SK-N-SH (cell line): ENCODE measurements at regions not wholly inside any gene's neighbourhood (a gene's known extent, or its start where the extent isn't known, plus 50 kb on each side); places are given as distances from the start of the nearest gene placed in this dataset.

Experiments used
- CTCF ChIA-PET: fragments of 300-600, 350-600 bp; formaldehyde crosslinking; extraction: SDS; loops from one replicate; lab custom pipeline; 2021; lab: Yijun Ruan, JAX
- POLR2A ChIA-PET: fragments of 350-600 bp; sonication (Branson Sonifier 250); formaldehyde crosslinking; extraction: SDS; loops from one replicate; lab custom pipeline; 2020; ENCODE audit warnings: antibody characterized with exemption, inconsistent platforms; lab: Yijun Ruan, JAX
- DNase-seq: peaks from one replicate; pipeline ENCODE4 v3.0.0; 2012
- H2AFZ ChIP-seq: fragments of 200-600 bp; sonication (generic); 2 replicates; pipeline ENCODE4 v1.8.1; 2016; ENCODE audit warnings: antibody characterized with exemption, mild to moderate bottlenecking, low read depth
- H3F3A ChIP-seq: fragments of 200-600 bp; sonication (generic); replicated peaks from 2 replicates; pipeline ENCODE3; 2016; ENCODE audit warnings: antibody characterized with exemption, mild to moderate bottlenecking; ENCODE audit not compliant: insufficient read depth
- H3K27ac ChIP-seq, 2 experiments: fragments of 200-500 bp in 1 of 2; fragments of 200-600 bp in 1 of 2; sonication (Bioruptor generic) in 1 of 2; sonication (generic), shearing (Covaris generic) in 1 of 2; 2 replicates each; pipeline versions ENCODE4 v1.5.1 to v1.6.1; 2014 to 2016; ENCODE audit warnings: low read depth in 2 of 2, inconsistent platforms in 1 of 2, low read length in 1 of 2, mild to moderate bottlenecking in 1 of 2, mixed read lengths in 1 of 2
- H3K27me3 ChIP-seq: fragments of 200-600 bp; sonication (generic), shearing (Covaris generic); 2 replicates; pipeline ENCODE4 v1.6.1; 2016; ENCODE audit warnings: mixed run types; ENCODE audit not compliant: insufficient read depth
- H3K36me3 ChIP-seq, 2 experiments: fragments of 200-500 bp in 1 of 2; fragments of 200-600 bp in 1 of 2; sonication (Bioruptor generic) in 1 of 2; sonication (generic) in 1 of 2; replicated peaks in 1 of 2; 2 replicates each; pipeline versions ENCODE3 to v1.5.1; 2014 to 2016; ENCODE audit warnings: low read length in 1 of 2, mild to moderate bottlenecking in 1 of 2; ENCODE audit not compliant: insufficient read depth in 2 of 2, control insufficient read depth in 1 of 2
- H3K4me1 ChIP-seq, 2 experiments: fragments of 200-500 bp in 1 of 2; fragments of 200-600 bp in 1 of 2; sonication (Bioruptor generic) in 1 of 2; sonication (generic), shearing (Covaris generic) in 1 of 2; 2 replicates each; pipeline versions ENCODE4 v1.5.1 to v1.6.1; 2014 to 2016; ENCODE audit warnings: low read depth in 1 of 2, low read length in 1 of 2, mixed run types in 1 of 2; ENCODE audit not compliant: insufficient read depth in 2 of 2, control insufficient read depth in 1 of 2
- H3K4me2 ChIP-seq: fragments of 200-600 bp; sonication (generic), shearing (Covaris generic); 2 replicates; pipeline ENCODE4 v1.6.1; 2017; ENCODE audit warnings: mixed run types
- H3K4me3 ChIP-seq, 2 experiments: fragments of 200-500 bp in 1 of 2; fragments of 200-600 bp in 1 of 2; sonication (Bioruptor generic) in 1 of 2; sonication (generic), shearing (Covaris generic) in 1 of 2; 2 replicates each; pipeline versions ENCODE4 v1.5.1 to v1.8.1; 2014 to 2016; ENCODE audit warnings: low read depth in 2 of 2, inconsistent platforms in 1 of 2, low read length in 1 of 2, mild to moderate bottlenecking in 1 of 2, mixed read lengths in 1 of 2, moderate library complexity in 1 of 2
- H3K79me2 ChIP-seq: fragments of 200-600 bp; sonication (generic); 2 replicates; pipeline ENCODE4 v1.8.1; 2017; ENCODE audit warnings: mild to moderate bottlenecking; ENCODE audit not compliant: insufficient read depth
- H3K9ac ChIP-seq: fragments of 200-600 bp; sonication (generic); 2 replicates; pipeline ENCODE4 v1.6.1; 2017; ENCODE audit warnings: mixed run types
- H3K9me2 ChIP-seq: fragments of 200-600 bp; sonication (generic); 2 replicates; pipeline ENCODE4 v1.6.1; 2017; ENCODE audit warnings: mixed run types
- H3K9me3 ChIP-seq: fragments of 200-600 bp; sonication (generic); 2 replicates; pipeline ENCODE4 v1.6.1; 2017; ENCODE audit warnings: mixed run types, mild to moderate bottlenecking, moderate library complexity
- H4K20me1 ChIP-seq: fragments of 200-600 bp; sonication (generic); 2 replicates; pipeline ENCODE4 v1.6.1; 2017; ENCODE audit warnings: mild to moderate bottlenecking, mixed run types; ENCODE audit not compliant: insufficient read depth
- ELF1 ChIP-seq: IDR thresholded peaks from 2 replicates; pipeline ENCODE4 v1.4.0; 2012
- FOSL2 ChIP-seq: IDR thresholded peaks from 2 replicates; pipeline ENCODE4 v1.4.0; 2012; ENCODE audit warnings: low read depth, mild to moderate bottlenecking, moderate library complexity, borderline replicate concordance
- FOXJ3 ChIP-seq: sonication (generic); formaldehyde crosslinking; IDR thresholded peaks from 2 replicates; pipeline ENCODE4 v1.5.1; 2020; ENCODE audit warnings: mild to moderate bottlenecking, missing genetic modification reagents
- FOXM1 ChIP-seq: IDR thresholded peaks from 2 replicates; pipeline ENCODE4 v1.4.0; 2012; ENCODE audit warnings: low read depth, mild to moderate bottlenecking
- GABPA ChIP-seq: IDR thresholded peaks from 2 replicates; pipeline ENCODE4 v1.4.0; 2012; ENCODE audit warnings: low read depth, mild to moderate bottlenecking
- IRF3 ChIP-seq: fragments of 150-350 bp; IDR thresholded peaks from 2 replicates; pipeline ENCODE4 v1.6.1; 2016; ENCODE audit warnings: mild to moderate bottlenecking, low read depth, low read length
- NFIC ChIP-seq: IDR thresholded peaks from 2 replicates; pipeline ENCODE4 v1.4.0; 2012; ENCODE audit warnings: borderline replicate concordance
- POLR2AphosphoS5 ChIP-seq: IDR thresholded peaks from 2 replicates; pipeline ENCODE4 v1.6.1; 2012; ENCODE audit warnings: low read depth, low read length
- RAD21 ChIP-seq: IDR thresholded peaks from 2 replicates; pipeline ENCODE4 v1.6.1; 2012; ENCODE audit warnings: mild to moderate bottlenecking, low read length
- RXRA ChIP-seq: IDR thresholded peaks from 2 replicates; pipeline ENCODE4 v1.4.0; 2012; ENCODE audit warnings: low read depth, mild to moderate bottlenecking, borderline replicate concordance
- SIN3A ChIP-seq: IDR thresholded peaks from 2 replicates; pipeline ENCODE4 v1.6.1; 2012; ENCODE audit warnings: low read depth, mild to moderate bottlenecking, low read length, moderate library complexity, borderline replicate concordance
- SMC3 ChIP-seq: IDR thresholded peaks from 2 replicates; pipeline ENCODE4 v1.6.1; 2012; ENCODE audit warnings: low read depth, low read length, improper control_type of control experiment
- TCF12 ChIP-seq: IDR thresholded peaks from 2 replicates; pipeline ENCODE4 v1.4.0; 2012
- TEAD4 ChIP-seq: IDR thresholded peaks from 2 replicates; pipeline ENCODE4 v1.4.0; 2012; ENCODE audit warnings: mild to moderate bottlenecking, borderline replicate concordance; ENCODE audit not compliant: insufficient read depth
- USF1 ChIP-seq: IDR thresholded peaks from 2 replicates; pipeline ENCODE4 v1.4.0; 2012; ENCODE audit warnings: low read depth, borderline replicate concordance
- WGBS: methylation state at CpG from one replicate; pipeline ENCODE4 v1.1.6; 2017; ENCODE audit warnings: low lambda C conversion rate; 5-methylcytosine and 5-hydroxymethylcytosine counted together
- TF ChIP-seq, protein P1 (sequence below): IDR thresholded peaks from 2 replicates; pipeline ENCODE4 v1.4.0; 2012; ENCODE audit warnings: low read depth, borderline replicate concordance
- TF ChIP-seq, protein P2 (sequence below): IDR thresholded peaks from 2 replicates; pipeline ENCODE4 v1.4.0; 2012; ENCODE audit warnings: low read depth

DNA sequence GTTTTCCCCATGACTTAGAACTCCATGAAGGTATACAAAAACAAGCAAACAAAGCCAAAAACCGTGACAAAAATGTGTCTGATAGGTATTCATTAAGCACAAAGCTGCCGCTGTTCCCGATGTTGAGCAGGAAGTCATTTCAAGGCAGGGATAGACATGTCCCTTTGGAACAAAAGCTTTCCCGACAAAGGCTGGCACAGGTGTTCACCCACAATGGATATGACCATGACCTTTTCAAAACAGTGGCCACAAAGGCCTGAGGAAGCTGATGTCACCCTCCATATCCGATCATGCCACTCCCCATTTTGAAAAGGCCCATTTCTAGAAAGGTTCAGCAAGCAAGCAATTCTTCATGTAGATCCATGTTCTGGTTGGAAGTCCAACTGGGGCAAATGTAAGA is 279.1 kb downstream of the BTG1 start:
- Histone ChIP-seq H3K9ac (no peak overlapping the region), H3K9me3 (no peaks in the 10 kb centered on the region), H3K27ac (no peak overlapping the region), H3K9me2 (no peaks in the 10 kb centered on the region), H2AFZ (no peak overlapping the region), H4K20me1 (no peaks in the 10 kb centered on the region), H3F3A (no peaks in the 10 kb centered on the region), H3K4me3 (no peak overlapping the region), H3K79me2 (no peaks in the 10 kb centered on the region), H3K4me1 (no peaks in the 10 kb centered on the region), H3K4me2 (no peak overlapping the region), H3K36me3 (no peaks in the 10 kb centered on the region), H3K27me3 (no peaks in the 10 kb centered on the region)
- TF ChIP-seq, protein P1, sequence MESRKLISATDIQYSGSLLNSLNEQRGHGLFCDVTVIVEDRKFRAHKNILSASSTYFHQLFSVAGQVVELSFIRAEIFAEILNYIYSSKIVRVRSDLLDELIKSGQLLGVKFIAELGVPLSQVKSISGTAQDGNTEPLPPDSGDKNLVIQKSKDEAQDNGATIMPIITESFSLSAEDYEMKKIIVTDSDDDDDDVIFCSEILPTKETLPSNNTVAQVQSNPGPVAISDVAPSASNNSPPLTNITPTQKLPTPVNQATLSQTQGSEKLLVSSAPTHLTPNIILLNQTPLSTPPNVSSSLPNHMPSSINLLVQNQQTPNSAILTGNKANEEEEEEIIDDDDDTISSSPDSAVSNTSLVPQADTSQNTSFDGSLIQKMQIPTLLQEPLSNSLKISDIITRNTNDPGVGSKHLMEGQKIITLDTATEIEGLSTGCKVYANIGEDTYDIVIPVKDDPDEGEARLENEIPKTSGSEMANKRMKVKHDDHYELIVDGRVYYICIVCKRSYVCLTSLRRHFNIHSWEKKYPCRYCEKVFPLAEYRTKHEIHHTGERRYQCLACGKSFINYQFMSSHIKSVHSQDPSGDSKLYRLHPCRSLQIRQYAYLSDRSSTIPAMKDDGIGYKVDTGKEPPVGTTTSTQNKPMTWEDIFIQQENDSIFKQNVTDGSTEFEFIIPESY = no peak
- TF ChIP-seq RXRA = no peak
- no peak for TF ChIP-seq SMC3
- no peak for TF ChIP-seq FOXJ3 (CRISPR knock-in tag)
- TF ChIP-seq NFIC = no peak
- TF ChIP-seq SIN3A = no peak
- TF ChIP-seq TCF12 = no peak
- TF ChIP-seq, protein P2, sequence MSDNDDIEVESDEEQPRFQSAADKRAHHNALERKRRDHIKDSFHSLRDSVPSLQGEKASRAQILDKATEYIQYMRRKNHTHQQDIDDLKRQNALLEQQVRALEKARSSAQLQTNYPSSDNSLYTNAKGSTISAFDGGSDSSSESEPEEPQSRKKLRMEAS = no peak
- no peak for TF ChIP-seq USF1
- TF ChIP-seq POLR2AphosphoS5 = no peak
- TF ChIP-seq IRF3 = no peak
- TF ChIP-seq FOXM1 = no peak
- no peak for TF ChIP-seq RAD21
- TF ChIP-seq ELF1 = no peak
- WGBS = 76% methylated on average over 5 of the region's 5 CpGs
- ChIA-PET CTCF (interaction anchor here (0.6 to 1.2 kb wide), 3 partner anchors 21 to 70 kb away, joined by 3 to 4 read pairs (median 3); no protein-coding TSS in a partner anchor), POLR2A (no interaction called here)
- no peak for DNase-seq

- no peak overlapping the region for H3K9ac ChIP-seq
- H3K4me2 ChIP-seq = no peak overlapping the region
- no peaks in the 10 kb centered on the region for H3K79me2 ChIP-seq
- no peak overlapping the region for H3K4me3 ChIP-seq
- H3K27ac ChIP-seq = no peak overlapping the region
- no peaks in the 10 kb centered on the region for H3K4me1 ChIP-seq
- ChIA-PET CTCF (no interaction called here), POLR2A (no interaction called here)
- no peaks in the 10 kb centered on the region for H3K9me3 ChIP-seq
- no peak overlapping the region for H2AFZ ChIP-seq
- H3K36me3 ChIP-seq = no peaks in the 10 kb centered on the region
- no peaks in the 10 kb centered on the region for H3K9me2 ChIP-seq
- no peaks in the 10 kb centered on the region for H3K27me3 ChIP-seq
- 35% methylated on average over 3 of the region's 3 CpGs for WGBS
- DNase-seq = no peak
- H4K20me1 ChIP-seq = no peaks in the 10 kb centered on the region
- H3F3A ChIP-seq = no peaks in the 10 kb centered on the region
- TF ChIP-seq FOXJ3 (CRISPR knock-in tag) (no peak), POLR2AphosphoS5 (no peak), SMC3 (no peak), SIN3A (no peak), RAD21 (no peak), GABPA (no peak), FOXM1 (no peak), USF1 (no peak), TEAD4 (no peak), RXRA (no peak), FOSL2 (no peak)
- TF ChIP-seq, protein P1 = no peak
Observed at GRCh38 chr12:91863702-91864101, 281.9 kb downstream of the BTG1 start.
